ENCODE measurements at regions not wholly inside any gene's neighbourhood (a gene's known extent, or its start where the extent isn't known, plus 50 kb on each side); places are given as distances from the start of the nearest gene placed in this dataset.
"Not testable (repeated sequence)": the region's sequence is repeated elsewhere in the genome, so short reads cannot be mapped to it uniquely, and the experiment has no call there.

DNA sequence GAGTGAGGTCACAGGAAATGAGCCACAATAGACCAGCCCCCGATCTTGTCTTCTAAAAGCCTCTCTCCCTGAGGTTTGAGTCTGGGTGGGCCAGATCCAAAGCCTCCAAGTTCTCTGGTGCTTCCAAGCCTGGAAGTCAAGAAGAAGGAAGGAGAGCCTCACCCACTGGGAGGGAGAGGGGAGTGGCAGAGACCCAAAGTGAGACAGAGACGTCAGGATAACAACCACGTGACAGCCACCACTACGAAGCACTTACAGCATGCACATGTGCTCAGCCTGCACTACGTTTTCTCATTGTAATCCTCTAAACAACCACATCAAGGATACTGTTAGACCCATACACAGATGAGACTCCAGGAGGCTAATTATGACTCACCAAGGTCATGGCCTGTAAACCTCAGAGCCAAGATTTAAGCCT, 197.3 kb upstream of the LINGO1 start:
- no peak overlapping the region for H3K4me3 ChIP-seq (ENCODE audit: low read depth, low read length)
- TF ChIP-seq, protein P1, sequence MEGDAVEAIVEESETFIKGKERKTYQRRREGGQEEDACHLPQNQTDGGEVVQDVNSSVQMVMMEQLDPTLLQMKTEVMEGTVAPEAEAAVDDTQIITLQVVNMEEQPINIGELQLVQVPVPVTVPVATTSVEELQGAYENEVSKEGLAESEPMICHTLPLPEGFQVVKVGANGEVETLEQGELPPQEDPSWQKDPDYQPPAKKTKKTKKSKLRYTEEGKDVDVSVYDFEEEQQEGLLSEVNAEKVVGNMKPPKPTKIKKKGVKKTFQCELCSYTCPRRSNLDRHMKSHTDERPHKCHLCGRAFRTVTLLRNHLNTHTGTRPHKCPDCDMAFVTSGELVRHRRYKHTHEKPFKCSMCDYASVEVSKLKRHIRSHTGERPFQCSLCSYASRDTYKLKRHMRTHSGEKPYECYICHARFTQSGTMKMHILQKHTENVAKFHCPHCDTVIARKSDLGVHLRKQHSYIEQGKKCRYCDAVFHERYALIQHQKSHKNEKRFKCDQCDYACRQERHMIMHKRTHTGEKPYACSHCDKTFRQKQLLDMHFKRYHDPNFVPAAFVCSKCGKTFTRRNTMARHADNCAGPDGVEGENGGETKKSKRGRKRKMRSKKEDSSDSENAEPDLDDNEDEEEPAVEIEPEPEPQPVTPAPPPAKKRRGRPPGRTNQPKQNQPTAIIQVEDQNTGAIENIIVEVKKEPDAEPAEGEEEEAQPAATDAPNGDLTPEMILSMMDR (IDR thresholded peaks at IDR 0.05; ENCODE audit: low read depth, low read length) = no peak
- TF ChIP-seq, protein P2, sequence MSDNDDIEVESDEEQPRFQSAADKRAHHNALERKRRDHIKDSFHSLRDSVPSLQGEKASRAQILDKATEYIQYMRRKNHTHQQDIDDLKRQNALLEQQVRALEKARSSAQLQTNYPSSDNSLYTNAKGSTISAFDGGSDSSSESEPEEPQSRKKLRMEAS (IDR thresholded peaks at IDR 0.05; ENCODE audit: low read depth, low read length) = peak; percentile 60; the same call in 1 of the 2 replicates

DNA sequence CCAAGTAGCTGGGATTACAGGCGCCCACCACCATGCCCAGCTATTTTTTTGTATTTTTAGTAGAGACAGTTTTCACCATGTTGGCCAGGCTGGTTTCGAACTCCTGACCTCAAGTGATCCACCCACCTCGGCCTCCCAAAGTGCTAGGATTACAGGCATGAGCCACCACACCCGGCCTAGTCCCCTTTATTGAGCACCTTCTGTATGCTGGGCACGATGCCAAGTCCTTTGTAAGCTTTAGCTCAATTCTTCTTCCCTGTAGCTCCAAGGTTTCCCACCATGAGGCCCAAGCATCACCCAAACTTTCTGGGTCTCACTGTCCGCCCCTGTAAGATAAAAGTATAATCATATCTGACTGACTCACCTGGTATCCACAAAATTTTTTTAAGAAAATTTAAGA, 196.6 kb upstream of the LINGO1 start:
- not testable (repeated sequence) for DNase-seq (ENCODE audit: low read depth); H3K4me3 ChIP-seq (ENCODE audit: low read depth, low read length)

More for the DNA sequence above, 197.3 kb upstream of the LINGO1 start:
- DNase-seq (ENCODE audit: low read depth) = no peak

DNA sequence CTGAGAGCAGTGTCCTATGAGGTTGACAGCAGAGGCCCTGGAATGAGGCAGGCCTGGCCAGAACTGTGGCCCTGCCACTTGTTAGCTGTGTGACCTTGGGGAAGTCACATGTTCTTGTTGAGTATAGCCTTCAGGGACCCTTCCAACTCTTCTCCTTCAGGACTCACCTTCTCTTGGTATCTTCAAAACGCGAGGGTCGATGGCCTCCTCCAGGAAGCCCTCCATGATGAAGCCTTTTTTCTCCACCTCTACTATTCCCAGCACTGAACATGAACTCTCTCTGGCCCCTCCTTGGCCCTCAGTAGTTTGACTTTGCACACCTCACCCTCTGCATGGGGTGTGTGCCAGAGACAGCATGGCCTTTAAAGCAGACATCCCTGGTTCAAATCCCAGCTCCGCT, 195.1 kb upstream of the LINGO1 start:
- no peak overlapping the region for H3K4me3 ChIP-seq (ENCODE audit: low read depth, low read length)
- DNase-seq (ENCODE audit: low read depth) = no peak
- TF ChIP-seq, protein P2 (IDR thresholded peaks at IDR 0.05; ENCODE audit: low read depth, low read length) = no peak
- TF ChIP-seq, protein P1 (IDR thresholded peaks at IDR 0.05; ENCODE audit: low read depth, low read length) = no peak
- no peak for TF ChIP-seq POLR2A (IDR thresholded peaks at IDR 0.05; ENCODE audit: extremely low read depth, insufficient read length)
- no peak for TF ChIP-seq MYC (IDR thresholded peaks at IDR 0.05; ENCODE audit: low read depth, low read length)

DNA sequence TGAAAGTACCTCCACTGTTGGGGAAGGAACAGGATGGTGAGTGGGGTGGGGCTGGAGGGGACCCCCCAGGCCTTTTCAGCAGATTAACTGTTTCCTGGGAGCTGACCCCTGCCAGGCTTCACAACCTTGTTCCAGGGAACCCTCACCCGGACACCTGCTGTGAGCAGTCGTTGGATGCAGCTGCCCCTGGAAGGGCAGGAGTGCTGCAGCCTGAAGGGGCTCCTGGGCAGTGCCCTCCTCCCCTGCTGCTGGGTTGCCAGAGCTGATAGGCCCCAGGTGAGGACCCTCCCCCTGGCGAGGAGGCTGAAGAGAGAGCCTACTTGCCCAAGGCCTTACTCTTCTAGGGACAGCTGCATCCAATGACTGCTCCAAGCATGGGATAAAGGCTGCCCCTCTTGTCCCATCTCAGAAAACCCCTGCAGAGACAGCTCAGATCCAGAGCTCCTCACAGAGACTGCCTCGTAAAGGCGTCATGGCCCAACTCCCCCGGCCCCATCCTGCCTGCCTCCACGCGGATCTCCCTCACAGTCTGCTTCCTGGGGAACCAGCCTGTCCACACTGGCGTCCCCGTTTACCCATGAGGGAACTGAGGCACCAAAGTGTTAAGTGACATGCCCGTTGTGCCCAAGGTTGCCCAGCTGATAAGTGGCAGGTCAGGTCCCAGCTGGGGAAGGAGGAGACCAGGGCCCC, 193.4 kb upstream of the LINGO1 start:
- no peak for DNase-seq (ENCODE audit: low read depth)
- no peak overlapping the region for H3K4me3 ChIP-seq (ENCODE audit: low read depth, low read length)
- TF ChIP-seq POLR2A (IDR thresholded peaks at IDR 0.05; ENCODE audit: extremely low read depth, insufficient read length) = no peak
- TF ChIP-seq, protein P2 (IDR thresholded peaks at IDR 0.05; ENCODE audit: low read depth, low read length) = no peak
- TF ChIP-seq, protein P1 (IDR thresholded peaks at IDR 0.05; ENCODE audit: low read depth, low read length) = no peak
- TF ChIP-seq MYC (IDR thresholded peaks at IDR 0.05; ENCODE audit: low read depth, low read length) = no peak

DNA sequence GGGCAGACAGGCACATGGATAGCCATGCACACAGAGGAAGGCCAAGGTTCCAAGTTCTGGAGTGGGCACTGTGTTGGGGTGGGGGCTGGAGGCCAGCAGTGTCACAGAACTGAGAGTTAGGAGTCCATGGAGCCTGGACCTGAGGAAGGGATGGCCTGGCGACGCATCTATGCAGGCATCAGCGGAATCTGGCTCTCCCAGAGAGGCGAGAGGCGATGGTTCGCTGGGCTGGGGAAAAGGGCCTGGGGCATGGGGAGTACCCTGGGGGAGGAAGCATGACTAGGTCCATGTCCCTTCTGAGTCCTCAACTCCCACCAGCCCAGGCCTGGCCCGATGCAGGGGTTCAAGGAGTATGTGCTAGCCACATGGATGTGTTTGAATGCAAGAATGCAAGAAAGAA, 192.8 kb upstream of the LINGO1 start:
- no peak for DNase-seq (ENCODE audit: low read depth)
- no peak overlapping the region for H3K4me3 ChIP-seq (ENCODE audit: low read depth, low read length)
- no peak for TF ChIP-seq MYC (IDR thresholded peaks at IDR 0.05; ENCODE audit: low read depth, low read length)
- TF ChIP-seq POLR2A (IDR thresholded peaks at IDR 0.05; ENCODE audit: extremely low read depth, insufficient read length) = no peak
- TF ChIP-seq, protein P1 (IDR thresholded peaks at IDR 0.05; ENCODE audit: low read depth, low read length) = no peak
- TF ChIP-seq, protein P2 (IDR thresholded peaks at IDR 0.05; ENCODE audit: low read depth, low read length) = no peak

DNA sequence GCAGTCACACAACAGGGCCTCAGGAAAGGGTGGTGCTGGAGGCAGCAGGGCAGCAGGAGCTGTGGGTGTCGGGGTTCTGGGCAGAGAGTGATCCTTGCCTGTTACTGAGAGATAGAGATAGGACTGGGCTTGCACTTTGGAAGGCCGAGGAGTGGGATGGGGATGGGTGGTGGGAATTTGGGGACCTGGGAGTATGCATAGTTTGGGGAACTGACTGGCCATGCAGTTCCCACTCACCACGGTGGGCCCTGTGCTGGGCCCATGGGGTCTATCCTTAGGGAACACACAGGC, 192.5 kb upstream of the LINGO1 start:
- no peak for DNase-seq (ENCODE audit: low read depth)
- no peak for TF ChIP-seq MYC (IDR thresholded peaks at IDR 0.05; ENCODE audit: low read depth, low read length)
- no peak for TF ChIP-seq POLR2A (IDR thresholded peaks at IDR 0.05; ENCODE audit: extremely low read depth, insufficient read length)
- TF ChIP-seq, protein P2 (IDR thresholded peaks at IDR 0.05; ENCODE audit: low read depth, low read length) = no peak
- TF ChIP-seq, protein P1 (IDR thresholded peaks at IDR 0.05; ENCODE audit: low read depth, low read length) = no peak
- H3K4me3 ChIP-seq (ENCODE audit: low read depth, low read length) = no peak overlapping the region

Data from NB4 (cell line).